ENCODE measurements at regions not wholly inside any gene's neighbourhood (a gene's known extent, or its start where the extent isn't known, plus 50 kb on each side); places are given as distances from the start of the nearest gene placed in this dataset.

- DNase-seq (ENCODE audit: low spot score) = no peak
- ChIA-PET CTCF (no interaction called here), POLR2A (ENCODE audit: low non-redundant PET) (no interaction called here)
- H3K27ac ChIP-seq = no peak overlapping the region
- TF ChIP-seq, protein P1, sequence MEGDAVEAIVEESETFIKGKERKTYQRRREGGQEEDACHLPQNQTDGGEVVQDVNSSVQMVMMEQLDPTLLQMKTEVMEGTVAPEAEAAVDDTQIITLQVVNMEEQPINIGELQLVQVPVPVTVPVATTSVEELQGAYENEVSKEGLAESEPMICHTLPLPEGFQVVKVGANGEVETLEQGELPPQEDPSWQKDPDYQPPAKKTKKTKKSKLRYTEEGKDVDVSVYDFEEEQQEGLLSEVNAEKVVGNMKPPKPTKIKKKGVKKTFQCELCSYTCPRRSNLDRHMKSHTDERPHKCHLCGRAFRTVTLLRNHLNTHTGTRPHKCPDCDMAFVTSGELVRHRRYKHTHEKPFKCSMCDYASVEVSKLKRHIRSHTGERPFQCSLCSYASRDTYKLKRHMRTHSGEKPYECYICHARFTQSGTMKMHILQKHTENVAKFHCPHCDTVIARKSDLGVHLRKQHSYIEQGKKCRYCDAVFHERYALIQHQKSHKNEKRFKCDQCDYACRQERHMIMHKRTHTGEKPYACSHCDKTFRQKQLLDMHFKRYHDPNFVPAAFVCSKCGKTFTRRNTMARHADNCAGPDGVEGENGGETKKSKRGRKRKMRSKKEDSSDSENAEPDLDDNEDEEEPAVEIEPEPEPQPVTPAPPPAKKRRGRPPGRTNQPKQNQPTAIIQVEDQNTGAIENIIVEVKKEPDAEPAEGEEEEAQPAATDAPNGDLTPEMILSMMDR (conservative IDR thresholded peaks at IDR 0.05; ENCODE audit: low read depth) = no peak
These were observed 318.6 kb upstream of the PRDM1 start for GRCh38 chr6:105767541-105767940.

GRCh38 chr6:105765239-105765638 is 320.9 kb upstream of the PRDM1 start:
- TF ChIP-seq, protein P1 (conservative IDR thresholded peaks at IDR 0.05; ENCODE audit: low read depth) = no peak
- no peak overlapping the region for H3K27ac ChIP-seq
- ChIA-PET POLR2A (ENCODE audit: low non-redundant PET) (no interaction called here), CTCF (interaction anchor here (0.5 kb wide), 1 partner anchor 110 kb away, joined by 3 read pairs; no protein-coding TSS in a partner anchor)
- no peak for DNase-seq (ENCODE audit: low spot score)

DNA sequence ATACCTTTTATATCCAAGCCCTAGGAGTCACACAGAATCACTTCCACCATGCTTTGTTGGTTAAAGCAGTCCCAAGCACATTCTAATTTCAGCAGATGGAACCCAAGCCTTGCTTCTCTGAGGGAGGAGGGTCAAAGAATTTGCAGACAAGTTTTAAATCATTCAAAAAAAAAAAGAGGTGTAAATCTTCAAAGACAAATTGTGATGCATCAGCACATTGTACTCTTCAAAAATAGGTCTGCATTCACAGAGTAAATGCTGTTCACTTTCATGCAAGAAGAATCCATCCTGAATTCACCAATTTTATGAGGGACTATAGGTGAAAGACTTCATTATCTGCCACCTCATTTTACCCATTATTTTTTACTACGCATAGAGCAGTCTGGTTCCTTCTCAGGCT is 321.8 kb upstream of the PRDM1 start:
- no peak for DNase-seq (ENCODE audit: low spot score)

GRCh38 chr6:105763866-105764265 is 322.3 kb upstream of the PRDM1 start:
- DNase-seq (ENCODE audit: low spot score) = no peak
- ChIA-PET CTCF (no interaction called here), POLR2A (ENCODE audit: low non-redundant PET) (no interaction called here)
- no peak overlapping the region for H3K27ac ChIP-seq
- TF ChIP-seq, protein P1 (conservative IDR thresholded peaks at IDR 0.05; ENCODE audit: low read depth) = no peak

More for the DNA sequence above, 321.8 kb upstream of the PRDM1 start:
- ChIA-PET POLR2A (ENCODE audit: low non-redundant PET) (no interaction called here), CTCF (no interaction called here)
- H3K27ac ChIP-seq = no peak overlapping the region
- TF ChIP-seq, protein P1 (conservative IDR thresholded peaks at IDR 0.05; ENCODE audit: low read depth) = no peak

GRCh38 chr6:105760746-105761145 is 325.4 kb upstream of the PRDM1 start:
- TF ChIP-seq, protein P1 (conservative IDR thresholded peaks at IDR 0.05; ENCODE audit: low read depth) = no peak
- POLR2A ChIA-PET (ENCODE audit: low non-redundant PET) = no interaction called here
- DNase-seq (ENCODE audit: low spot score) = no peak
- no peak overlapping the region for H3K27ac ChIP-seq
- CTCF ChIA-PET = no interaction called here

DNA sequence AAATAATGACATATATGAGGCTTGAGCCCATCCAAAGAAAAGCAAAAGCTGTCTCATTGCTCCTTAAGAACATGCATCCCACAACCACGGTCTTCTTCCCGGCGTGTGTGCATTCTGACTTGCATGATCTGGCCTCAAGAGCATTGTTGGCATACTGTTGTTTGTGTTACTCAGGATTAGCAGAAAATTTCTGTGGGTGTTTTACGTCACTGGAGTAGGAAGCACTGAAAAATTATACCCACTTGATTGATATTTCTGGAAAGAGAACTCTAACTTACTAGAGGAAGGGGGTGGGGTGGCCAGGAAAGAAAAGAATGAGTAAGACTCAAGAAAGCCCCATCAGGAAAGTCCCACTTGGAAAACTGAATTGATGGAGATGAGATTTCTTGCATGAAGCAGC is 326.2 kb upstream of the PRDM1 start:
- ChIA-PET CTCF (no interaction called here), POLR2A (ENCODE audit: low non-redundant PET) (no interaction called here)
- DNase-seq (ENCODE audit: low spot score) = no peak
- H3K27ac ChIP-seq = no peak overlapping the region
- TF ChIP-seq, protein P1 (conservative IDR thresholded peaks at IDR 0.05; ENCODE audit: low read depth) = no peak

- TF ChIP-seq, protein P1 (conservative IDR thresholded peaks at IDR 0.05; ENCODE audit: low read depth) = no peak
- ChIA-PET CTCF (interaction anchor here (0.5 kb wide), 1 partner anchor 26 kb away, joined by 3 read pairs; no protein-coding TSS in a partner anchor), POLR2A (ENCODE audit: low non-redundant PET) (no interaction called here)
- no peak for DNase-seq (ENCODE audit: low spot score)
- no peak overlapping the region for H3K27ac ChIP-seq
These were observed 327.1 kb upstream of the PRDM1 start for GRCh38 chr6:105759015-105759414.
